NCI-H187 (cell line): ENCODE measurements at regions not wholly inside any gene's neighbourhood (a gene's known extent, or its start where the extent isn't known, plus 50 kb on each side); places are given as distances from the start of the nearest gene placed in this dataset.
"Not testable (repeated sequence)": the region's sequence is repeated elsewhere in the genome, so short reads cannot be mapped to it uniquely, and the experiment has no call there.

ENCODE experiments used
- DNase-seq, 2 experiments: peaks; one replicate each; lab custom pipeline; 2025; lab: John Stamatoyannopoulos, UW

GRCh38 chr2:160810406-160810805 lies 316.8 kb upstream of the RBMS1 start:
- no peak for DNase-seq

GRCh38 chr2:160812830-160813505 lies 319.4 kb upstream of the RBMS1 start:
- no peak for DNase-seq

- DNase-seq = no peak
These were observed 319.9 kb upstream of the RBMS1 start for GRCh38 chr2:160813506-160813858.

- DNase-seq = no peak
These were observed 323.4 kb upstream of the RBMS1 start for GRCh38 chr2:160816916-160817499.

GRCh38 chr2:160820691-160821090 lies 327.1 kb upstream of the RBMS1 start:
- no peak for DNase-seq

- no peak for DNase-seq
These were observed 328.4 kb upstream of the RBMS1 start for GRCh38 chr2:160822006-160822405.

- no peak for DNase-seq
These were observed 331.8 kb upstream of the RBMS1 start for GRCh38 chr2:160825433-160825832.

GRCh38 chr2:160826496-160826895 lies 332.9 kb upstream of the RBMS1 start:
- DNase-seq = no peak

- DNase-seq = no peak
These were observed 332.2 kb upstream of the TANK start for GRCh38 chr2:160828076-160828475.

GRCh38 chr2:160832381-160832780 lies 327.8 kb upstream of the TANK start:
- DNase-seq = not testable (repeated sequence)

GRCh38 chr2:160835166-160835565 lies 325.1 kb upstream of the TANK start:
- DNase-seq = no peak

GRCh38 chr2:160836755-160837154 lies 323.5 kb upstream of the TANK start:
- DNase-seq = no peak

- no peak for DNase-seq
These were observed 322.8 kb upstream of the TANK start for GRCh38 chr2:160837416-160837815.

- no peak for DNase-seq
These were observed 322.1 kb upstream of the TANK start for GRCh38 chr2:160838147-160838546.

- DNase-seq = no peak
These were observed 321.5 kb upstream of the TANK start for GRCh38 chr2:160838691-160839090.

GRCh38 chr2:160842286-160842685 lies 317.9 kb upstream of the TANK start:
- no peak for DNase-seq

GRCh38 chr2:160859096-160859495 lies 301.1 kb upstream of the TANK start:
- no peak for DNase-seq

- no peak for DNase-seq
These were observed 298.0 kb upstream of the TANK start for GRCh38 chr2:160862226-160862625.

GRCh38 chr2:160868891-160869290 lies 291.3 kb upstream of the TANK start:
- DNase-seq = no peak

- DNase-seq = no peak
These were observed 290.8 kb upstream of the TANK start for GRCh38 chr2:160869411-160869810.

GRCh38 chr2:160870729-160871465 lies 289.3 kb upstream of the TANK start:
- DNase-seq = no peak

- no peak for DNase-seq
These were observed 288.3 kb upstream of the TANK start for GRCh38 chr2:160871953-160872352.

GRCh38 chr2:160876029-160876428 lies 284.2 kb upstream of the TANK start:
- no peak for DNase-seq
